NCI-H2029 (cell line): ENCODE measurements at regions not wholly inside any gene's neighbourhood (a gene's known extent, or its start where the extent isn't known, plus 50 kb on each side); places are given as distances from the start of the nearest gene placed in this dataset.

Experiments
- DNase-seq: peaks from one replicate; lab custom pipeline; 2025; lab: John Stamatoyannopoulos, UW

DNA sequence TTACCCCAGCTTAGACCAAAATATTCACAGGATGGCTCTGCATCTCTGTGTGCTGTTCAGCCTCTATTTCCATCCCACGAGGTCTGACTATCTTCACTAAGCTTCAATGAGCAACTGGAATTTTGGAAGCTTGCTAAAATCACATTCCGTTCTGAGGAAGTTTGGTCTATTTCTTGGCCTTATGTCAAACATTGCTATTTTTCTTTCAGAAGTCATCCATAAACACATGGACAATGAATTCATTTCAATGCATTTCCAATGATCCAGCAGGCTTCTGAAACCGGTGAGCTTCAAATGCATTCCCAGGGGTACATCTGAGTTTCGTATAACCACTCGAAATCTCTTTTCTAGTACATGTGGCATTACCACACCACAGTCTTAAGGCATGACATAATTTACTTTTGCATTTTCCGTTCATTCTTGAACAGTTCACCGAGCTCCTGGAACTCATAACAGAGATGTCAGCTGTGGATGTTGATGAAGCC is 294.1 kb upstream of the KAZN start:
- DNase-seq, result no peak

DNA sequence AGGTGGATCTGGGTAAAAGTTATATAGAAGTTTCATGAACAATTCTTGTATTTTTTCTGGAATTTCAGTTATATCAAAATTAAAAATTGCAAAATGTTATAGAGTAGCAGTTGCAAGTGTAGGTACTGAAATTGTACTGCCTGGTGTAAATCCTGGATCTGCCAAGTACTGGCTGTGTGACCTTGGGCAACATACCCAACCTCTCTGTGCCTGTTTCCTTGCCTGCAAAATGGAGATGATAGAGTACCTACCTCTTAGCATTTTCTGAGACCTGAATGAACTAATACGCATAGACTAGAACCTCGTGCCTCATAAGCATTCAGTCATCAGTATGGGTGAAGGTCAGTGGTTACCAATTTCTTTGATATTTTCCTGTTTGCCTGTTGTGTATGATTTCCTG is 290.0 kb upstream of the KAZN start:
- no peak for DNase-seq

DNA sequence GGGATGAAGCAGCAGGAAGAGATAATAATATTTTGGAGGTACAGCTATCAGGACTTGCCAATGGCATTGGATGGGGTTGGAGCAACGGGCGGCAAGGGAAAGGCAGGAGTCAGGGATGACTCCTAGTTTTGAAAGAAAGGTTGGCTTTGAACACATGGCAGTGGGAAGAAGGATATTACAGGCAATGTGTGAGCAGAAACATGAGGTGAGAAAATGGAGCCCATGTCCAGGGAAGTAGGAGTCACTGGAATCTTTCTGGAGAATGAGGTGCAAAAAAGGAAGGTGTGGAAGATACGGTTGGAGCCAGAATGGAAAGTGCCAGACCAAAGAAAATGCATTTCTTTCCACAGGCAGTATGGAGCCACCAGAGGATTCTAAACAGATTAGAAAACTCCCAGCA is 288.5 kb upstream of the KAZN start:
- DNase-seq, result no peak

DNA sequence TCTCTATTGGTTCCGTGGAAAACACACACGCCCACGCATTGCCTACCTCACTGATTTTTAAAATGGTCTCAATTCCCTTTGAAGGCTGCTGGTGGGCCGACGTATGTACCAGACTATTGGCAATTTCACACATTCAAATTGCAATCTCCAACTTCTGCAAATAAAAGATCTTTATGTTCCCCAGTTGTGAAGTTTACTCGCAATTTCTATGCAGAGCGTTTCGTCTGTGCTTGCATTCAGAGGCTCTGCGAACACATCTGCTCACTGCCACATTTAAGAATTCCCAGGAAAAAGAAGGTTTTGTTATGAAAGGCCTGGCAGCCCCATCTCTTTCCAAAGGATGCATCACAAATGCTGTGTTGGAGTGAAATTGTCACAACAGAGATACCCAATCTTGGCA is 288.0 kb upstream of the KAZN start:
- DNase-seq, result no peak

DNA sequence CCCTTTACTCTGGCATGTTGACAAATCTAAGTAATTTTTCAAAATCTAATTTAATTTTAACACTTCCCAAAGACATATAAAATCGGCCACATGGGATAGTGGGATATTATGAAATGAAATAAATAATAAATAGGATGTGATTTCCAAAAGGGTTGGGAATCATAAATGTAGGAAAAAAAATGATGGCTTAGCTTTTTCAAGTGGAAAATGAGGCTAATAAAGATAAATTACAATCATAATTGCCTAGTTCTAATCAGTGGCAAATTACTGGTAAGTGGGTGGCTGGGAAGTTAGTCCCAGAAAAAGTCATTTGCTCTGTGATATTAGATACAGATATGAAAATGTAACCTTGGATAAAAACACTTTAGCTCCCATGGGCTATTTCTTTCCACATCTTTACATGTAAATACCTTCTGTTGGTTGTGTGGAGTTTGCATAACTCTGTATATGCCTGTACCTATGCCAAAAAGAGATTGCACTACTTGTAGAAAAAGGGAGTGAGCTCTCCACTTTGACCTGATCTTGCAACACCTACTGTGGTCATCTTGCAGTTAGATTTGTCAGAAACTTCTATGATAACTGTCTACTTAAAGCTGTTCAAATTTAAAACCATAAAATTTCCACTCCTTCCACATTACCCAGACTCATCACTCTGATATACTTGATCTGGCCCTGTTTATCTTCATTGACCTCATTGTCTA is 284.6 kb upstream of the KAZN start:
- DNase-seq, result no peak

DNA sequence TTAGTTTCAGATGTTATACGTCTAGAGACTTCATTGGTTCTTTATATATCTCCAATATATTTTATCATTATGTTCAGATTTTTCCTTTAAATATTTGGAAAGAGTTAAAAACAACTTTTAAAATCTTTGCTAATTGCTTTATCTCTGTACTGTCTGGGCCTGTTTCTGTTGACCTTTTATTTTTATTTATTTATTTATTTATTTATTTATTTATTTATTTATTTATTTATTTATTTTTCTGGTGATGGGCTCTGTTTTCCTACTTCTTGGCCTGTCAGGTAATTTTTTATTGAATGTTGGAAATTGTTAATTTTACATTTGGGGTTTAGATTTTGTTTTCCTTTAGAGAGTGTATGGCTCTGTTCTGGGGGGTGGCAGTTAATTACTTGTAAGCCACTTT is 279.7 kb upstream of the KAZN start:
- DNase-seq, result no peak

DNA sequence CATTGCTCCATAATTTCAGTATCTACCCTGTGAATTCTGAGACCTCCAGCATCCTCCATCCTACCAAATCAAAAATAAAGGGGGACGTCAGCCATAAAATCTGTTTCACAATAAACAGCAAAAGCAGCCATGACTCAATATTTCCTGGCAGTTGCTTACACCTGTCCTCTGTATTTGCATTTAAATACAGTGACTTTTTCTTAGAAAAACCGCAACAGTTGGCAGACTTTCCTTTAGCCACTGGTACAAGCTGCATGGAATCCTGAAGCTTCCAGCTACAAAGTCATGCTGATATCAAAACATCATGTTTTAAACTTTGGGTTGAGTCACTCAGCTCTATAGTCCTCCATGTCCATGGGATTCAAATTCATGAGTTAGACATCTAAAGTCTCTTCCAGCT is 278.0 kb upstream of the KAZN start:
- DNase-seq, result no peak

DNA sequence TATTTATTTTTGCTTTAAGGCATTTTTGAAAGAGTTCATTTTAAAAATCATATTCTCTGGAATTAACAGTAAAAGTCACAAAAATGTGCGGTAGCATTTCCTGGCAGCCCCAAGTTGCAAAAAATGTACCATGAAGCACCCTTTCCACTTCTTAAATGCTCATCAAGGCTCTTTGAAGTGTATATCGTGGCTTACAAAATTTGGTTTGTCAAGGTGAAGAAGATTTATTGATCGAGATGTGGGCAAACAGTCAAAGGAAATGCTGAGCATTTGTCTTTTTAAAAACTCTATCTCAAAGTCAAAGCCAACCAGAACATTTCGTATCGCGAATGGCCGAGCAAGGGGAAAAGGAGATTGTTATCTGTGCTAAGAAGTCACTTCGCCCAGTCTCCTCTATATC is 277.5 kb upstream of the KAZN start:
- DNase-seq, result no peak

DNA sequence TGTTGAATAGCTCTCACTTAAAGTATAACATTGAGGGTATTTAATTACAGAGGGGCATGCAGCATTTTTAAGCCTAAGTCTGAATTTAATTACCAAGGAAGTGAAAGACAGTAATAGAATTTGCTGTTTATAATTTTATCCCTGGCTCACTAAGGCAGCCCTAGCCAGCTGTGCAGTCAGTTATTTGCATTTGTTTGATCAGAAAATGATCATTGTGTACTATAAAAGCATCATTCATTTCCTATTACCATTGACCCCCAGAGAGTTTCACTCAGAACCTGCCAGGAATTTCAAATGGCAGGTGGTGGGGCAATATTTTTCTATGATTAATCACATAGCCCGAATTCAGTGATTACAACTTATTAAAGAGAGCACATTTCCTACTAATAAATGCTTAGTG is 277.1 kb upstream of the KAZN start:
- DNase-seq, result no peak

DNA sequence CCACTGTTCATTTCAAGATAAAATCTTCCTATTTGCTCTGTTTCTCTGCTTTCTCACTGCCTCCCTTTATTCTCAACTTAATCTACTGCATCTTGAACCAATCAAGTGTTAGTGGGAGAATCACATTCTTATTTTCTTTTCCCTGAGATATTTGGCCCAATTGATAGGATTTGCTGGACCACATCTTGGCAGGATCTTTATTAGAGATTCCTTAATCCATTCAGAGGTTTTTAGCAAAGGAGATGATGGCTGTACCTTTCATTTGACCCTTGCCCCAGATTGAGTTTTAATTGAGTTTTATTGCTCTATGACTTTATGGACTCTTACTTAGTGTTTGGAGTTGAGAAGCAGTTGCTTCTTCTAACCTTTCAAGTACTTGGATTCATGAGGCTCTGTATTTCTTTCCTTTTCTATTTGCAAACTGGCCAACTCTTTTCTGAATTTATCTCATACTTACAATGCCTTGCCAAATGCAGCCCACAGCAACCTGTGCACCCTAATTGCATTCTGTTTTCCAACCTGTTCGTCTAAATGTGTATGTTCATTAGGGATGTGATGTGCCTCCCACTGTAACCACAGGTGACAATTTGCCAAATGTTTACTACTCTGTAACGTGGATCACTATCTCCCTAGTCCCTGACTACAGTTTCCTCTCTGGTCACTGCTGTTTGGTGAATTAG is 274.8 kb upstream of the KAZN start:
- no peak for DNase-seq

DNA sequence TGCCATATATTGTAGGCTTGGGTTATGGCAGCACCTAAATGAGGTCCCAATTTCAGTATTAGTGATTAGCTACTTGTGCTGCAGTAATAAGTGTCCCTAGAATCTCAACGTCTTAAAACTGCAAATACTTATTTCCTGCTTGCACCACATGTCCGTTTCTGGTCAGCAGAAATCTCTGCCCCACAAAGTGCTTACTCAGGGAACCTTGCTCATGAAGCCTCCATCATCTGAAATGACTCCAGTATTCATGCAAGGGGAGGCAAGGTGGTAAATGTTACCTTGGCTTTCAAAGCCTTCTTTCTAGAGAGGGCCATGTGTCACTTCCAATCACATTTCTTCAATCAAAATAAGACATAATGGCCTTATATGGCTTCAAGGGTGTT is 274.2 kb upstream of the KAZN start:
- no peak for DNase-seq

DNA sequence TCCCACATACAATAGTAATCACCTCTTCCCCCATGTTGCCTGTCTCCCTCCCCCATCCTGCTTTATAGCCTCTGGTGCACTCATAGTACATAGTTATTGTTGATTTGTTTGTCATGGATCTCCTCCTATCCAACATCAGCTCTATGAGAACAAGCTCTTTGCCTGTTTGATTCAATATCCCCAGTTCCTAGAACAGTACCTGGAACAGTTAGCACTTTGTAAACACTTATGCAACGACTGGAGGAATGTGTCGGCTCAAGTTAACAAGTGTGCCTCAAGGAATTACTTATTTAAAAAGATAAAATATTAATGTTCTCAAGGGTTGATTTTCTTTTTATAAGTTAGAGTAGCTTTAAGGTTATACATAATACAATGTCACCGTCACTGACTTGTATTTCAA is 271.6 kb upstream of the KAZN start:
- DNase-seq, result no peak

DNA sequence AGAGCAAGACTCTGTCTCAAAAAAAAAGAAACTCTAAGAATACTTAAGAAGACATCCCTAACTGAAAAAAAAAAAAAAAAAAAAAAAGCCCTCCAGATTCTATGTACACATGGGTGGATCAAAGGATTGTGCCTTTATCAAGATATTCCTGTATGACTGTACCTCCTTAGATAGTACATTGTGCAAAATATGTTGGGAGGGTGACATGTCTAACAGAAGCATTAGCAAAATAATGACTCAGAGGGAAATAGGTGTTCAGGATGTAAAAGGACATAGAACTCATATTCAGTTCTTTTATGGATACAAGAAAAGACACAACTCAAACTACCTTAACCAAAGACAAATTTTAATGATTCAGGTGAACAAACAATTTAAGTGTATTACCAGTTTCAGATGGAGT is 269.8 kb upstream of the KAZN start:
- DNase-seq, result no peak

DNA sequence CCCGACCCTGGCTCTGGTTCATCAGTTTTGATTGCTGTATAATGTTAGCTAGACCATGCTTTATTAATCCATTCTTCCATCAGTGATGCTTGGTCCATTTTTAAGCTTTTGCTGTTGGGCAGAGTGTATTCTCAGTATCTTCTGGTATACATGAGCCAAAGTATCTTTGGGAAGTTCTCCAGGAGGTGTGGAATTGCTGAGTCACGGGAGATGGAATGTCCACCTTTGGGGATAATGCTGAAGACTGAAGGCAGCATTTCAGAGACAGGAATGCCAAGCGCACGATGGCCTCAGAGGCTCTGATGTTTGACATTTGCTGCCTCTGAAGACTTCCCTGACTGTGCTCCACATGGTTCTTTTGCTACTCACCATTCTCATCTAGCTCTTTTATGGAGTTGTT is 266.3 kb upstream of the KAZN start:
- DNase-seq, result no peak

DNA sequence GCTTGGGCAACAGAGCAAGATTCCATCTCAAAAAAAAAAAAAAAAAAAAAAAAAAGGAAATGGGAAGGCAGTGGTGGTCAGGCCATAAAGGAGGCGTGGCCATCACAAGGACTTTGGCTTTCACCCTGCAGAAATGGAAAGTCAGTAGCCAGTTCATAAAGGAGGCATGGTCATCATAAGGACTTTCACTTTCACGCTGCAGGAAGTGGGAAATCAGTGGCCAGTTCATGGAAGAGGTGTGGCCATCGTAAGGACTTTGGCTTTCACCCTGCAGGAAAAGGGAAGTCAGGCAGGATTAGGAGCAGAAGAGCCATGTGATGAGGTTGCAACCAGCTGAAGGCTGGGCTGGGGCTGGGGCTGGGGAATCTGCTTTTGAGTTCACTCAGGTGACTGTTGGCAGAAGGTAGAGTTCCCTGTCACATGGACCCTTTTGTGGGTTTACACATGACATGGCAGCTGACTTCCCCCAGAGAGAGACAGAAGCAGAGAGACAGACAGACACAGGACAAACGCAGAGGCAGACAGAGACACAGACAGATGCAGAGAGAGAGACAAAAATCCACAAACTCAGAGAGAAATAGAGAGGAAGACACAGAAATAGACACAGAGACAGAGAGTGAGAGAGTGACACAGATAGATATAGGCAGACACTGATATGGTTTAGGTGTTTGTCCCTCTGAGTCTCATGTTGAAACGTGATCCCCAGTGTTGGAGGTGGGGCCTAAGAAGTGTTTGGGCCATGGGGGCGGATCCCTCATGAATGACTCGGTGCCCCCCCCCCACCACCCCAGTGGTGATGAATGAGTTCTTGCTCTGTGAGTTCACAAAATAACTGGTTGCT is 263.9 kb upstream of the KAZN start:
- DNase-seq, result peak; percentile 31

DNA sequence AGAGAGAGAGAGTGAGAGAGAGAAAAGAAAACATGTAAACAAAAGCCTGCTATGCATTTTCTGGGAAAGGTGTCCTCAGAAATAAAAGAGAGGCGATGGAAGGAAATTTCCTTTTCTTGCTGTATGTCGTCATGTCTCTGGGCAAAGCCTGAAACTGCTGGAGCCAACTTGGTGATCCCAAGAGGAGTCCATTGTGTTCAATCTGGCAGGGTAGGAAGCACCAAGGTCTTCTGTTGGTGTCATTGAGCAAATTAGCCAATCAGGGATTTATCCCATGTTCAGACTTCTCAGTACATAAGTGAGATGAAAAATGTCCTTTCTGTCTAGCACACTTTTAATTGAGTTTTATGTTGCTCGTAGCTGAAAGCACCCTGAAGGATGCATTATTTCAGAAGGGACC is 260.0 kb upstream of the KAZN start:
- no peak for DNase-seq

DNA sequence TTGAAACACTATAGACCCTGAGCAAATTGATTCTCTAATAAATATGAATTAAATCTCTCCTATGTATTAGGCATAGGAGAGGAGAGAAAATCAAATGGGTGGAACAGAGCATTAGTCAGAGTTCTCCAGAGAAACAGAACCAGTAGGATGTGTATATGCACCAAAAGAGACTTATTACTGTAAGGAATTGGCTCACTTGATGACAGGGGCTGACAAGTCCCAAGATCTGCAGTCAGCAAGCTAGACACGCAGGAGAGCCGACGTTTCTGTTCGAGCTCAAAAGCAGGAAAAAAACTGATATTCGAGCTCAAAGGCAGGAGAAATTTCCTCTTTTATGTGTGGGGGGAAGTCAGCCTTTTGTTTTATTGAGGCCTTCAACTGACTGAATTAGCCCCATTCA is 259.2 kb upstream of the KAZN start:
- DNase-seq, result no peak

DNA sequence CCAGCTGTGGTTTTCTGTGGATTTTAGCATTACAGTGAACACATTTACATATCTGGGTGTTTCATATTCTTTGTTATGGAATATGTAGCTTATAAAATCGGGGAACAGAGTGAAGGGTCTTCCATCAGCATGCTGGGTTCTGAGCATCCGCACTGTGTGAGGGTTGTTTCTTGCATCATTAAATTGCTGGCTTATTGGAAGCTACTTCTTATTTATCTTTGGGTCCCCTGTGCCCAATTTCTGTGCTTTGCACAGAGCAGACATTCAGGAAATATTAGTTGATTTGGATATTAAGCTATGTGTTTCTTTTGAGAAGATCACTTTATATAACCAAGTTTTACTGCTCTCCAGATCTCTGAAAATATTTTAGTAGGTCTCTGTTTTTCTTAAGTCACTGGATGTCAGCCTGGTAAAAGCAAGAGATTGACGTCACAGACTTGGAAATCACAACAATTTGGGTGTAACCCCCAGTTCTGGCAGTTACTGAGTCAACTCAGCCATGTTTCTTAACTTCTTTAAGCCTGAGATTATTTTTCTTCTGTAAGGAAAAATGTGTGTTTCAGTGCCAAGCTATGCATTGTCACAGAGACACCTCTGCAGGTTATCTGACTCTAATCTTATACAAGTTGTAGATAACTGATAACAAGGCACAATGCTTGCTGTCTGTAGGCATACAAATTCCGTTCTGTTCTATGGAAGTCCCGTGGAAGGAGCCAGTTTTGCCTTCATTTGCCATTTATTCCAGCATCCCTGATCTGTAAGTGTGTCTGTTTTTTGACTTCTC is 258.3 kb upstream of the KAZN start:
- no peak for DNase-seq

DNA sequence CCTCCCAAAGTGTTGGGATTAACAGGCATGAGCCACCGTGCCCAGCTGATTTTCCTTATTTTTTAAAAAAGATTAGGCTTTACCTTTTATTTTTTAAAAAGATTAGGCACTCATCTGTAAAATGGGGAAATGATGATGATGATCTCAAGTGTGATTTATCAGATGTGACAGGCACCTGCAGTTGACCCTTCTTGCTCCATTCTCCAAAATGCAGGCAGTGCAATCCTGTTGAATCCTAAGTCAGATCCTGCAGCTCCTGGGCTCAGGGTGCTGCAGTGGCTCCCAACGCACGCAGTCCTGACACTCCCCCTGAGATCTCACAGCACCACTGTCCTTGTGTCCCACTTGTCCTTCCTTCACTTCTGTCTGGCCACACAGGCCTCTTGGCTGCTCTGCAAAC is 257.3 kb upstream of the KAZN start:
- DNase-seq, result no peak

DNA sequence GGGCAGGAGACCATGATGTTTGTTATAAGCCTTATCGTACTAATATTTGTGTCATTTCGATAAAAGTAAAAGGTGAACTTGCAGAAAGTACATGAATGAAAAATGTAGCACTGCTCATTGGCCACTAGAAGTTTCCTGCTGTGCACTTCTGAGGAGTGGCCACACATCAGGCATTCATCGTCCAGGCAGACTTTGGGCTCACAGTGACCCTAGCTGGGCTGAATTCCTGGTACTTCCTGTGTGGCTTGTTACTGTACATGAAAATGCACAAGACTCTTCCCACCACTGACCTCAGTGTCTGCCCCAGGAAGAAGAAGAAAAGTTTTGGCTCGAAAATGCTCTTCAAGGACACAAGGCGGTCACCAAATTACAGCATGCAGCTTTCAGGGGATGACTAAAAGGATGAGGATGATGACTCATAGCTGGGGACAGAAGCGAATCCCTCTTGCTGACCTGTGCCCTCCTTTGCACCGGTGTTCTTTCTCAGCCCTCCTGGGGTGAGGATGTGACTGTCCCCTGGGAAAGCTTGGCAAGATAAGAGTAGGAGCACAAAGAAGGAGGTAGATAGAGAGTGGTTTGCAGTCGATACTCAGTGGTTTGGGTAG is 252.4 kb upstream of the KAZN start:
- no peak for DNase-seq

DNA sequence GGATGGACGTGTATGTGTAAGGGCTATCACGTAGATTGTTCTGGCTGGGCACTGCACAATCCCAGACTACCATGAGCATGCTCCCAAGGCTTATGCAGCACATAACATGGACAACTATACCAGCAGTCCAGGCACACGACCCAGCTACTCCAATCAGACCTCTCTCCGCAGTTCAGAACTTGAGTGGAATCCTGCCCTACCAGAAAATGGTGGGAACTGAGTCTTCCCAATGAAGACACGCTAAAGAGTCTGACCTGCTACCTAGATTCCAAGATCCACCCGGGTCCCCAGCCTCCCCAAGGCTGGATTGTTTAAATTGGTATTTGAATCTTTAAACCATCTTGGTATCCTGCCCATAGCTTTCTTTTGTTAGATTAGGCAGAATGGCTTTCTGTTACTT is 251.3 kb upstream of the KAZN start:
- no peak for DNase-seq

DNA sequence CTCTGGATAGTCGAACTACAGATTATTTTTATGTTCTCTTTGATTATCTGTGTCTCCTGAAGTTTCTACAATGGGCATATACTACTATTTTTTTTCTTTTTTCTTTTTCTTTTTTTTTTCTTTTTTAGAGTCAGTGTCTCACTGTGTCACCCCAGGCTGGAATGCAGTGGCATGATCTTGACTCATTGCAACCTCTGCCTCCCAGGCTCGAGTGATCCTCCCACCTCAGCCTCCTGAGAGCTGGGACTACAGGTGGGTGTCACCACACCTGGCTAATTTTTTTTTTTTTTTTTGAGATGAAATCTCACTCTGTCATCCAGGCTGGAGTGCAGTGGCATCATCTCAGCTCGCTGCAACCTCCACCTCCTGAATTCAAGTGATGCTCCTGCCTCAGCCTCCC is 250.7 kb upstream of the KAZN start:
- DNase-seq, result no peak
